Astrocyte of the spinal cord (primary cell): ENCODE measurements at regions not wholly inside any gene's neighbourhood (a gene's known extent, or its start where the extent isn't known, plus 50 kb on each side); places are given as distances from the start of the nearest gene placed in this dataset.

Experiments used
- DNase-seq: peaks from one replicate; pipeline ENCODE4 v3.0.0; 2011; ENCODE audit warnings: low read depth, low spot score
- H3K4me3 ChIP-seq: 2 replicates; pipeline ENCODE4 v1.5.1; 2011; ENCODE audit warnings: low read depth, mild to moderate bottlenecking, low read length, moderate library complexity
- in situ Hi-C: cut with HindIII; loops from 2 replicates; pipeline ENCODE4 v1.10.0; 2017; ENCODE audit warnings: low sequenced_read_pairs
- TF ChIP-seq, protein P1 (sequence below): IDR thresholded peaks from 2 replicates; pipeline ENCODE4 v1.5.1; 2012; ENCODE audit warnings: low read depth, mild to moderate bottlenecking, low read length, inconsistent platforms

DNA sequence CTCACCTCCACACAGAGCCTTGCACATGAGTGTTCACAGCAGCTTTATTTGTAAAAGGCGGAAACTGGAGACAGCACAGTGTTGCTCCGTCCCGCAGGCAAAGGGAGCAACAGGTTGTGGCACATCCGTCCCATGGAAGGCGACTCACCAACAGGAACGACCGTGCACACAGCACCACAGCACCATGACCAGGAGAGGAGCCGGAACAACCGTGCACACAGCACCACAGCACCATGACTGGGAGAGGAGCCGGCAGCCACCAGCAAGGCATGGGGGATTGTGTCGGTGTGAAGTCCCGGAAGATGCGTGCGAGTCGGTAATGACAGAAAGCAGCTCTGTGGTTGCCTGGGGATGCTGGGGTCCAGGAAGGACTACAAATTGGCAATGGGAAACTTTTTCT is 158.5 kb downstream of the C9orf50 start:
- in situ Hi-C loops: no loop called here
- no peak for DNase-seq
- H3K4me3 ChIP-seq: no peak overlapping the region
- TF ChIP-seq, protein P1, sequence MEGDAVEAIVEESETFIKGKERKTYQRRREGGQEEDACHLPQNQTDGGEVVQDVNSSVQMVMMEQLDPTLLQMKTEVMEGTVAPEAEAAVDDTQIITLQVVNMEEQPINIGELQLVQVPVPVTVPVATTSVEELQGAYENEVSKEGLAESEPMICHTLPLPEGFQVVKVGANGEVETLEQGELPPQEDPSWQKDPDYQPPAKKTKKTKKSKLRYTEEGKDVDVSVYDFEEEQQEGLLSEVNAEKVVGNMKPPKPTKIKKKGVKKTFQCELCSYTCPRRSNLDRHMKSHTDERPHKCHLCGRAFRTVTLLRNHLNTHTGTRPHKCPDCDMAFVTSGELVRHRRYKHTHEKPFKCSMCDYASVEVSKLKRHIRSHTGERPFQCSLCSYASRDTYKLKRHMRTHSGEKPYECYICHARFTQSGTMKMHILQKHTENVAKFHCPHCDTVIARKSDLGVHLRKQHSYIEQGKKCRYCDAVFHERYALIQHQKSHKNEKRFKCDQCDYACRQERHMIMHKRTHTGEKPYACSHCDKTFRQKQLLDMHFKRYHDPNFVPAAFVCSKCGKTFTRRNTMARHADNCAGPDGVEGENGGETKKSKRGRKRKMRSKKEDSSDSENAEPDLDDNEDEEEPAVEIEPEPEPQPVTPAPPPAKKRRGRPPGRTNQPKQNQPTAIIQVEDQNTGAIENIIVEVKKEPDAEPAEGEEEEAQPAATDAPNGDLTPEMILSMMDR: no peak

DNA sequence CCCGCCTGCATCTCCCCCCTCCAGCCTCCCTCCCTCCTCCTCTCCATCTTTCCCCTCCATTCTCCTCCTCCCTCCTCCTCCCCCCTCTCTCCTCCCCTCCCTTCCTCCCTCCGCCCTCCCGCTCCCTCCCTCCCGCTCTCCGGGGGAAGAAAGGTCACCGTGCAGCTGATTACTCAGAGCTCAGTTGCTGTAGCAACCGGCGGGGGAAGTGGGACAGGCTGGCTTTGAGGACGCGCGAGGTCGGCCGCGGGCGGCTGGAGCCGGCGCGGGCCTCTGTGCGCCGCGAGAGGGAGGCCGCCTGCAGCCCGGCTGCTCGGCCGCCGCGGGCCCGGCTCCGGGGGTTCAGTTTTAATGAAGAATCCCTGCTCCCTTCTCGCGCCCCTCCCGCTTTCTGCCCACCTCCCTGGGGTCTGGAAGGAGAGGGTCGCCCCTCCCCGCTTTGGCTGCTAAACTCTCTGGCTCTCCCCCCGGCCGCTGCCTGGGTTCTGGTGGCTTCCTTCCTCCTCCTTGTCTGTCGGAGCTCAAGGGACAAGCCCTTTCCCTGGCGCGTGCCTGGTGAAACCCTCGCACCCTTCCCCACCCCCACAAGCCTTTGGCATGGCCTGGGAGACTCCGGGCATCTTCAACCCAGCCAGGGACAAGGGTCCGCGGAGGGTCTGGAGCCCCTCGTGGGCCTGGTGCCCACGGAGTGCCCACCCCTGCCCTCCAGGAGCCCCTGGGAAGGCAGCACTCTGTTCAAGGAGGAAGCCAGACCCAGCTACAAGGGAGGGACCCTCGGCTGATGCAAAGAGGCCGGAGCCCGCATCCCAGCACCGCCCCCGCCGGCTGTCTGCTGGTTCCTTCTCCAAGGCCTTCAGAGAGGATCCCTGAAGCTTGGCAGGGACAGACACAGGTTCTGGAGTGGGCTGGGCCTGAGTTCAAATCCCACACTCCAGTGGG is 160.3 kb downstream of the C9orf50 start:
- peak; percentile 99 for DNase-seq
- in situ Hi-C loops: no loop called here
- H3K4me3 ChIP-seq: peak overlapping the region; percentile 36
- TF ChIP-seq, protein P1: no peak

DNA sequence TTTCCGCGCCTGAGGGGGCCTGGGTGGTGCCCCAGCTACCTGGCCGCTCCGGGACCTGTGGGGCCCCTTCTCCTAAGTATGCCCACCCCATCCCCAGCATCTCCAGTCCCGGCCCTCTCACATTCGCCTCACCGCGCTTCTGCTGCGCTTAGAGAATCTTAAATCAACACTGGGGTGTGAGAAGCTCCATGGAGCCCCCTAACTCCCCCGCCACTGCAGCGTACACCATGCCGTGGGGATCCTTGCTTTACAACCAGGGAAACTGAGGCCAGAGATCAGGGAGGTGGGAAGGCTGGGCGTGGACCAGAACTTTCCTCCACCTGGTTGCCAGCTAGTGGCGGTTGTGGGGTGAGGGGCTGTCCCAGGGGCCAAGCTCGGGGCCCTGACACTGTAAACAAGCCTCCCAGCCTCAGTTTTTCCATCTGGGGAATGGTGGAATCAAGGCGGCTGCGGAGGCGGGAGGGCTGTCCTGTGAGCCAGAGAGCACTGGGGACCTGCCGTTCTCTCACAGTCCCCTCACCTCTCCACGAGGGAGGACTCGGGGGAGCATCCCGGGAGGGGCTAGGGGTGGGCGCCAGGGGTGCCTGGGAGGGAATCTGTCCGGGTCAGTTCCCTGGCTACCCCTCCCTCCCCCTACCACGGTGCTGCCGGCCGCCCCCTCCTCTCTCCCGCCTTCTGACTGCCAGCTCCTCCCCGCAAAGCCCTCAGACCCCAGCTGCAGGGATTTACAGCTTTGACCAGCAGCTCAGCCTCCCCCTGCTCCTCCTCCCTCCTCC is 161.2 kb downstream of the C9orf50 start:
- no peak for DNase-seq
- in situ Hi-C loops: no loop called here
- TF ChIP-seq, protein P1: no peak
- H3K4me3 ChIP-seq: no peak overlapping the region

DNA sequence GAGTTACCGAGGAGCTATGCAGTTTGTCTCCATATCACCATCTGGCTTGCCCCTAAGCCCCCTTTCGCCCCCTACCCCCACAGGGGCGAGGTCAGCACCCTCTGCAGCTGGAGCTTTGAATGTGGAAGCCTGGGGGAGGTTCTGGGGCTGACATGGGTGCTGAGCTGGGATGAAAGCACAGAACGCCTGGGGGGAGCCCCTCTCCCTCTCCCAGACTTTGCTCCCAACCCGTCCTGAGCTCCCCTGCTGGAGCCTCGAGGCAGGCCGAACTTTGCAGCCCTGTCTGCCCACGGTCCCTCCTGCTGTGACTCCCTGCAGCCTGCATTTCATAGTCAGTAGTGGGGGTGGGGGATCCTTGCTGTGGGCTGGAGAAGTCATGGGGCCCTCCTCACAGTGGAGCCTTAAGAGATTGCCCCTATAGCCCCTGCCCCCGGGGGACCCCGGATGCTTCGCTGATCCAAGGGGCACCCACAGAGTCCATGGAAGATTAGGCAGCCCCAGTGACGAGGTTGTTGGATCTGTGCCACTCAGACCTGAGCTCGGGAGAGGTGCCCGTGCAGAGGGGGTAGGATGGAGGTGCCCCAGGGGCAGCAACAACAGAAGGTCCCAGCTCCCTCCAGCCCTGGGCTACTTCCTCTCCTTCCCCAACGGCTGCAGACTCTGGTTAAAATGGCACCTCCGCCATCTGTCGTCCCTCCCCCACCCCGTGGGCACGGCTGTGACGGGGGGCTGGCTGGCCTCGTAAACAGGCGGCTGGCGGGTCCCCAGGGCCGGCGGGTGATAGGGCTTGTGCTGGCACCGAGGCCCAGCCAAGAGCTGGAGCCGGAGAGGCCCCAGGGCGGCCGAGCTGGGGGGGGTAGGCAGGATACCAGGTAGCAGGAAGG is 162.0 kb downstream of the C9orf50 start:
- no peak overlapping the region for H3K4me3 ChIP-seq
- no peak for DNase-seq
- in situ Hi-C loops: no loop called here
- TF ChIP-seq, protein P1: no peak

DNA sequence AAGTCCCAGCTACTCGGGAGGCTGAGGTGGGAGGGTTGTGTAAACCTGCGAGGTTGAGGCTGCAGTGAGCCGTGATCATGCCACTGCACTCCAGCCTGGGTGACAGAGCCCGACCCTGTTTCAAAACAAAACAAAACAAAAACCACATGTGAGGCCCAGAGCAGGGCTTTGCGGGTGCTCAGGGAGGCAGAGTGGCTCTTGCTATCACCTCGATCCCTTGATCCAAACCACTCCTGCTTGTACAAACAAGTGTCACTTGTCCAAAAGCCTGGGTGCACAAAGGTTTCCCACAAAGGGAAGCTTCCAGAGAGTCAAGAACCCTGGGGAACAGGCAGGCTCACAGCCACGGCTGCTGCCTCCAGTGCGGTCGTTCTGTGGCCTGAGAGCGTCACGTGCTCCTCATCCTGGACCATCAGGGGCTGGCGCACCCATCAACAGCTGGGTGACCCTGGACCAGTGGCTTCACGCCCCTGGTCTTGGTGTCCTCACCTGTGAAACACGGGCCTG is 162.7 kb downstream of the C9orf50 start:
- no peak overlapping the region for H3K4me3 ChIP-seq
- DNase-seq: no peak
- TF ChIP-seq, protein P1: no peak
- in situ Hi-C loops: no loop called here

DNA sequence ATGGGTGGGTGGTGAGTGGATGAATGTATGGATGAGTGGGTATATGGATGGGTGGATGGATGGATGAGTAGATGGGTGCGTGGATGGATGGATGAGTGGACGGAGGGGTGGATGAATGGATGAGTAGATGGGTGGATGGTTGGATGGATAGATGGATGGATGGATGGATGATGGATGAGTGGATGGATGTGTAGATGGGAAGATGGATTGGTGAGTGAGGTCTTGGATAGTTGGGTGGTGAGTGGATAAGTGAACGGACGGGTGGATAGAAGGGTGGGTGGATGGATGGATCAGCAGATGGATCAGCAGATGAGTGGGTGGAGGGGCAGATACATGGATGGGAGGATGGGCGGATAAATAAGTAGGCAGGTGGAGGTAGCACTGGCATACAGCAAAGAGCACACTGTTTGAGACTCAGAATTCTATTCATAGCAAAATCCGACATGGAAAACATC is 163.5 kb downstream of the C9orf50 start:
- in situ Hi-C loops: no loop called here
- TF ChIP-seq, protein P1: no peak
- DNase-seq: no peak
- no peak overlapping the region for H3K4me3 ChIP-seq
